Peyer's patch (tissue), 4 donors: ENCODE measurements at regions not wholly inside any gene's neighbourhood (a gene's known extent, or its start where the extent isn't known, plus 50 kb on each side); places are given as distances from the start of the nearest gene placed in this dataset.

Experiments
- DNase-seq, 3 donors: peaks; one replicate each; pipeline ENCODE4 v3.0.0-alpha.2; 2017 to 2019
- H3K27ac ChIP-seq, 4 donors: fragments of 200-600 bp; sonication (generic); one replicate each; pipeline ENCODE4 v1.5.1; 2016 to 2019
- H3K27me3 ChIP-seq, 2 donors: fragments of 200-600 bp; sonication (generic); one replicate each; pipeline ENCODE4 v1.5.1; 2019
- H3K36me3 ChIP-seq, 3 donors: fragments of 200-600 bp; sonication (generic); one replicate each; pipeline ENCODE4 v1.5.1; 2016 to 2019
- H3K4me1 ChIP-seq, 4 donors: fragments of 200-600 bp; sonication (generic); one replicate each; pipeline ENCODE4 v1.5.1; 2016 to 2019
- H3K4me3 ChIP-seq, 4 donors: fragments of 200-600 bp; sonication (generic); 1 replicate in 3 of 4; 2 replicates in 1 of 4; pipeline ENCODE4 v1.5.1; 2016 to 2019; ENCODE audit warnings: mild to moderate bottlenecking in 1 of 4
- H3K9me3 ChIP-seq, 4 donors: fragments of 200-600 bp; sonication (generic); one replicate each; pipeline ENCODE4 v1.5.1; 2016 to 2019; ENCODE audit warnings: mild to moderate bottlenecking in 1 of 4
- POLR2A ChIP-seq, 2 donors: fragments of 450-650 bp; IDR thresholded peaks; one replicate each; pipeline ENCODE4 v1.5.1; 2017; ENCODE audit warnings: antibody characterized with exemption in 2 of 2, mild to moderate bottlenecking in 2 of 2, moderate library complexity in 2 of 2
- TF ChIP-seq, protein P1 (sequence below), 6 experiments: fragments of 450-650 bp in 4 of 6; fragments of 200-600 bp in 2 of 6; sonication (generic) in 1 of 6; IDR thresholded peaks; one replicate each; pipeline ENCODE4 v1.5.1; 2017 to 2019; ENCODE audit warnings: antibody characterized with exemption in 6 of 6, mild to moderate bottlenecking in 3 of 6, moderate library complexity in 1 of 6

DNA sequence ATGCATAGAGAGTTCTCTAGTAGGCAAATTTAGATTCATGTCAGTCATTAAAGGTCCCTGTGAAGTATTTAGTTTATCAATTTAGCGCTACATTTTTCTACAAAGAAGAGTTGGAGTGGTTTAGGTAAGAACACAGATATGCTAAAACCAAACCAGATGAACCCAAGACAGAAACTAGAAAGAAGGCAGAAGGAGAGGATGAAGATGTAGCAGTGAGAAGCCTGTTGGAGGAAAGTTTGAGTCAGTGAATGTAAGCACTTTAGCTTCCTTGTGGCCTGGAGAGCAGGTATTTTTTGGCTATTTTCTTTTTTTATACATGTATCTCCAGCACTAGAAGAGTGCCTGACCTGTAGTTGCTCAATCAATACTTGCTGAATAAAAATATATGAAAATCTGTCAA lies 223.7 kb downstream of the KCNRG start:
- TF ChIP-seq, protein P1, sequence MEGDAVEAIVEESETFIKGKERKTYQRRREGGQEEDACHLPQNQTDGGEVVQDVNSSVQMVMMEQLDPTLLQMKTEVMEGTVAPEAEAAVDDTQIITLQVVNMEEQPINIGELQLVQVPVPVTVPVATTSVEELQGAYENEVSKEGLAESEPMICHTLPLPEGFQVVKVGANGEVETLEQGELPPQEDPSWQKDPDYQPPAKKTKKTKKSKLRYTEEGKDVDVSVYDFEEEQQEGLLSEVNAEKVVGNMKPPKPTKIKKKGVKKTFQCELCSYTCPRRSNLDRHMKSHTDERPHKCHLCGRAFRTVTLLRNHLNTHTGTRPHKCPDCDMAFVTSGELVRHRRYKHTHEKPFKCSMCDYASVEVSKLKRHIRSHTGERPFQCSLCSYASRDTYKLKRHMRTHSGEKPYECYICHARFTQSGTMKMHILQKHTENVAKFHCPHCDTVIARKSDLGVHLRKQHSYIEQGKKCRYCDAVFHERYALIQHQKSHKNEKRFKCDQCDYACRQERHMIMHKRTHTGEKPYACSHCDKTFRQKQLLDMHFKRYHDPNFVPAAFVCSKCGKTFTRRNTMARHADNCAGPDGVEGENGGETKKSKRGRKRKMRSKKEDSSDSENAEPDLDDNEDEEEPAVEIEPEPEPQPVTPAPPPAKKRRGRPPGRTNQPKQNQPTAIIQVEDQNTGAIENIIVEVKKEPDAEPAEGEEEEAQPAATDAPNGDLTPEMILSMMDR (IDR thresholded peaks at IDR 0.05): no peak

DNA sequence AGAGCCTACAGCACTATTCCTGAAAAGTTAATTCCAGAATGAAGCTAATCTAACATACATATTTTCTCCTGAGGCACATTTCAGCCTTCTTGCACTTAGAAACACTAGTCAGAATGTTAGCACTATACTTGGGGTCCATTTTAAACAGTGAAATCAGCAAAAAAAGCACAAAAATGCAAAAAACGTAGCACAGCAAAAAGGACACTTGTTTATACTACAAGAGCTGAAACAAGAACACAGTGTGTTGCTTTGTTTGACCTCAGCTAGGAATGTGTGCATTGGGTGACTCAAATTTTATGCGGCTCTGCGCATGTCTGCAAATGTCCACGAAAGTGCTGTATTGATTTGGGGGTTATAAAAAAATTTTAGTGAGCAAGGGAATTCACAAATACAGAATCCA lies 226.2 kb downstream of the KCNRG start:
- TF ChIP-seq, protein P1 (IDR thresholded peaks at IDR 0.05): no peak
- no peak for TF ChIP-seq POLR2A (IDR thresholded peaks at IDR 0.05)
- Histone ChIP-seq H3K9me3 (no peaks in the 10 kb centered on the region), H3K36me3 (no peaks in the 10 kb centered on the region), H3K27ac (no peak overlapping the region), H3K27me3 (no peaks in the 10 kb centered on the region), H3K4me3 (no peak overlapping the region), H3K4me1 (no peaks in the 10 kb centered on the region)
- no peak for DNase-seq

More for the DNA sequence above, 223.7 kb downstream of the KCNRG start:
- no peaks in the 10 kb centered on the region for H3K27me3 ChIP-seq
- H3K9me3 ChIP-seq: no peaks in the 10 kb centered on the region
- H3K27ac ChIP-seq: no peak overlapping the region
- no peak for DNase-seq
- H3K4me3 ChIP-seq: no peak overlapping the region
- no peaks in the 10 kb centered on the region for H3K4me1 ChIP-seq
- H3K36me3 ChIP-seq: no peaks in the 10 kb centered on the region

DNA sequence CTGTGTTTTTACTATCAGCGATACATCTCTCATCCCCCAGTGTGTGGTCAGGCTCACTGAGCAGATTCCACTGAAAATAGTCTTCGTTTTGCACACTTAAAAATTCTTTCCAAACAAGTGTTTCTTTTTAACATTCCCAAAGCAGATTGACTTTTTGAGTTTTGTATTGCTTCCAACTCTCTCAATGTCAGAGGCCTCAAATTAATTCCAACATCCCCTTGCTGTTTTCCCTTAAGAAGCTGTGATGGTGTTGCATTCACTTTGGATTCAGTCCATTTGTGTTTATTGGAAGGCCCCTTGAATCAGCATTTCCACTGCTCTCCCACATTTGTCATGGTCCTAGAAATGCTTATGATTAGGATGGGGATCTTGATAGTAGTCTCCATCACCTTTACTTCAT lies 228.7 kb downstream of the KCNRG start:
- Histone ChIP-seq H3K4me3 (no peak overlapping the region), H3K27ac (no peak overlapping the region)
- TF ChIP-seq, protein P1 (IDR thresholded peaks at IDR 0.05): no peak
- no peak for TF ChIP-seq POLR2A (IDR thresholded peaks at IDR 0.05)

DNA sequence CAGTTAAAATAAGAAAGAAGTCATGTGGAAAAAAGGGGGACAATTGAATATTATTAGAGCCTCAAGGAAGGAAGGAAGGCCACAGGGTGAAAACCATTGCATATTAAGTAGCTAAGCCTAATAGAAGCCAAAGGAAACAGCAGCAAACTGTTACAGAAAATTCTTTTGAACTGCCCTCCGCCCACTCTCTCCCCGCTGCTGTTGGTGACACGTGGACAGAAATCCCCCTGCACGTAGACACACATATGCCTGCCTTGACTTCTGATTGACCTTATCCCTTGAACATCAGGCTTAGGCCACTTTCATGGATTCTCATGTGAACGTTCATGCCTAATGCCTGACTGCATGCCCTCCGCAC lies 229.1 kb downstream of the KCNRG start:
- H3K27me3 ChIP-seq: no peaks in the 10 kb centered on the region
- no peaks in the 10 kb centered on the region for H3K36me3 ChIP-seq
- no peak for DNase-seq
- H3K9me3 ChIP-seq: no peaks in the 10 kb centered on the region
- H3K4me3 ChIP-seq: no peak overlapping the region
- H3K4me1 ChIP-seq: no peaks in the 10 kb centered on the region
- H3K27ac ChIP-seq: peak overlapping the region in 3 of 4 donors; percentile 1 to 57 (median 14)
- no peak for TF ChIP-seq POLR2A (IDR thresholded peaks at IDR 0.05)
- TF ChIP-seq, protein P1 (IDR thresholded peaks at IDR 0.05): no peak

More for the DNA sequence above, 228.7 kb downstream of the KCNRG start:
- Histone ChIP-seq H3K36me3 (no peaks in the 10 kb centered on the region), H3K9me3 (no peaks in the 10 kb centered on the region), H3K4me1 (no peaks in the 10 kb centered on the region), H3K27me3 (no peaks in the 10 kb centered on the region)
- DNase-seq: no peak

DNA sequence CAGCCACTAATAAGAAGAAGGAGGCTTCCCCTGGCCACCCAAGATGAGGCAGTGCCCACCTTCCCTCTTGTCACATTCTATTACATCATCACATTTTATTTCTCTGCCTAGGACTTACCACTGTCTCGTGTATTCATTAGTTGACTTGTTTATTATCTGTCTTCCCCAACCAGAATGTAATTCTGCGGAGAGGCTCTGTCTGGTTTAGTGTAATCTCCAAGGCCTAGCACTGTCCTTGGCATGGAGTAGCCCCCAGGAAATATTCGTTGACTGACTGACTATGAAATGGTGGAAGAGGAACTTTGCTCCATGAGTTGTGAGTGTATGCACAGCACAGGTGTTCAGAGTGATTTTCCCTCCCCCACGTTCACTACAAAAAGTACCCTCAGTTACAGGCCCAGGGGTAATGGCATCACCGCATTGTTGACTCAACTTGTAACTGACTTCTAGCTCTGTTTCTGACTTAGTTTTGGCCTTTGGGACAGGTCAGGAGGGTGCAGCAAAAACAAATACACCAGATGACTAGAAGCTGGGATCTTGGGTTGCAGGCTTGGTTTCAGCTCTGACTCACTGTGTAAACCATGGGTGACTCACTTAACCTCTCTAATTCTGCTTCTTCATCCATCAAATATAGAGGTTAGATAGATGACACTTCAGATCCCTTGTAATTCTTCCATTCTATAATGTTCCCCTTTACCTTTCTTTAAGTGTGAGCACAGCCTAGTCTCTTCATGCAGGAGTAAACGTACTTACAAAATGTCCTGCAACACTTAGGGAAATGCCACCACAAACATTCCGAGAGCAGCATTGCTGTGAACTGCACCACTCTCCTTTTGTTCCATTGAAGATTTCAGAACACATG lies 229.7 kb downstream of the KCNRG start:
- H3K9me3 ChIP-seq: no peaks in the 10 kb centered on the region
- no peaks in the 10 kb centered on the region for H3K36me3 ChIP-seq
- no peak for TF ChIP-seq POLR2A (IDR thresholded peaks at IDR 0.05)
- TF ChIP-seq, protein P1 (IDR thresholded peaks at IDR 0.05): no peak
- peak overlapping the region in 3 of 4 donors; percentile 1 to 57 (median 14) for H3K27ac ChIP-seq
- no peaks in the 10 kb centered on the region for H3K27me3 ChIP-seq
- H3K4me3 ChIP-seq: no peak overlapping the region
- no peak for DNase-seq
- no peaks in the 10 kb centered on the region for H3K4me1 ChIP-seq
